BLaER1 (cell line): ENCODE measurements at regions not wholly inside any gene's neighbourhood (a gene's known extent, or its start where the extent isn't known, plus 50 kb on each side); places are given as distances from the start of the nearest gene placed in this dataset.

ENCODE experiments used
- H3K27ac ChIP-seq: shearing (Covaris generic); formaldehyde crosslinking; 2 replicates; pipeline ENCODE4 v1.8.1; 2022
- H3K27me3 ChIP-seq: shearing (Covaris generic); formaldehyde crosslinking; 2 replicates; pipeline ENCODE4 v1.8.1; 2022
- H3K36me3 ChIP-seq: shearing (Covaris generic); formaldehyde crosslinking; 2 replicates; pipeline ENCODE4 v1.8.1; 2022
- H3K4me1 ChIP-seq: shearing (Covaris generic); formaldehyde crosslinking; 2 replicates; pipeline ENCODE4 v1.8.1; 2022
- H3K4me2 ChIP-seq: shearing (Covaris generic); formaldehyde crosslinking; 2 replicates; pipeline ENCODE4 v1.8.1; 2022
- H3K4me3 ChIP-seq: shearing (Covaris generic); formaldehyde crosslinking; 2 replicates; pipeline ENCODE4 v1.8.1; 2022
- H3K9ac ChIP-seq: shearing (Covaris generic); formaldehyde crosslinking; 2 replicates; pipeline ENCODE4 v1.8.1; 2022
- H3K9me3 ChIP-seq: shearing (Covaris generic); formaldehyde crosslinking; 2 replicates; pipeline ENCODE4 v1.8.1; 2022
- H4K20me1 ChIP-seq: shearing (Covaris generic); formaldehyde crosslinking; 2 replicates; pipeline ENCODE4 v1.8.1; 2022
- Cebpa-rat ChIP-seq: shearing (Covaris generic); IDR thresholded peaks from 2 replicates; pipeline ENCODE4 v1.8.1; 2022

DNA sequence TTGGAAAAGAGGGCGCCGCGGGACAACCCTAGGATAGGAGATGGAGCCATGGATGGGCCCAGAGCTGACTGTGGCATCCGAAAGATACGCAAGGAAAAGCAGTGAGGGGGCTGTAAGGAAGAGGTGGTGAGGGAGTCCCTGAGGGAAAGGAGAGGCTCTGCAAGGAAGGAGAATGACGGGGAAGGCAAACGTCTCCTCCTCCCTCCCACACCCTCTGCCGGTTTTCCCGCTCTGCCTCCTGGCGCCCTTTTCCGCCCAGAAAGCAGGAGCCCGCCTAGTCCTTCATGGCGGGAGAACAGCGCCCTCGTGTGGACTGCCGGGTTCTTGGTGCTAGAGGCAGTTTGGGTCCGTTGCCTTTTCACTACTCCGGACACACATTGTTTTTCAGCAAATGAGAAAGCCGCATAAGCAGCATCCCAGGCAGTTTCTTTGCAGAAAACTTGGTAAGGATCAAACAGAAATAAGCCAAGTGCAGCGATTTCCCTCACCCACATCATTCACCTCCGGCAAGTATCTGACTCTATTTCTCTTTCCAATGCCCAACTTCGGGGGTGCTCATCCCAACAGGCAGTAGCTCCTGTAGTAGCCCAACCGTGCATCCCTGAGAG is 200.4 kb downstream of the INO80D start:
- Histone ChIP-seq H4K20me1 (no peaks in the 10 kb centered on the region), H3K27ac (no peak overlapping the region), H3K36me3 (no peaks in the 10 kb centered on the region), H3K4me2 (peak overlapping the region; percentile 19; the same call in 1 of the 2 replicates), H3K27me3 (no peaks in the 10 kb centered on the region), H3K9me3 (no peaks in the 10 kb centered on the region), H3K4me3 (no peak overlapping the region), H3K4me1 (no peaks in the 10 kb centered on the region), H3K9ac (no peak overlapping the region)
- TF ChIP-seq Cebpa-rat: no peak

DNA sequence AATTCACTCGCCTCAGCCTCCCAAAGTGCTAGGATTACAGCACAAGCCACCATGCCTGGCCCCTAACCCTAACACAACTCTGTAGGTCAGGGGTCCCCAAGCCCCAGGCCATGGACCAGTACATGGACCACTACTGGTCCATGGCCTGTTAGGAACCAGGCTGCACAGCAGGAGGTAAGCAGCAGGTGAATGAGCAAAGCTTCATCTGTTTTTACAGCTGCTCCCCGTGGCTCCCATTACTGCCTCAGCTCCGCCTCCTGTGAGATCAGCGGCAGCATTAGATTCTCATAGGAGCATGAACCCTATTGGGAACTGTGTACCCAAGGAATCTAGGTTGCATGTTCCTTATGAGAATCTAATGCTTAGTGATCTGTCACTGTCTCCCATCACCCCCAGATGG is 201.7 kb downstream of the NRP2 start:
- Histone ChIP-seq H3K4me1 (no peaks in the 10 kb centered on the region), H4K20me1 (no peaks in the 10 kb centered on the region), H3K4me2 (no peak overlapping the region), H3K4me3 (no peak overlapping the region), H3K27ac (no peak overlapping the region), H3K36me3 (no peaks in the 10 kb centered on the region), H3K9ac (no peak overlapping the region), H3K9me3 (no peaks in the 10 kb centered on the region), H3K27me3 (no peaks in the 10 kb centered on the region)
- no peak for TF ChIP-seq Cebpa-rat

- no peaks in the 10 kb centered on the region for H3K36me3 ChIP-seq
- no peaks in the 10 kb centered on the region for H3K27me3 ChIP-seq
- H3K4me2 ChIP-seq: no peak overlapping the region
- no peaks in the 10 kb centered on the region for H3K4me1 ChIP-seq
- H3K9ac ChIP-seq: no peak overlapping the region
- no peak overlapping the region for H3K27ac ChIP-seq
- no peak for TF ChIP-seq Cebpa-rat
- no peak overlapping the region for H3K4me3 ChIP-seq
- H4K20me1 ChIP-seq: no peaks in the 10 kb centered on the region
- H3K9me3 ChIP-seq: no peaks in the 10 kb centered on the region
These were observed 200.6 kb downstream of the NRP2 start for GRCh38 chr2:205882806-205883425.

- no peaks in the 10 kb centered on the region for H3K4me1 ChIP-seq
- no peaks in the 10 kb centered on the region for H3K9me3 ChIP-seq
- H3K27me3 ChIP-seq: no peaks in the 10 kb centered on the region
- H4K20me1 ChIP-seq: no peaks in the 10 kb centered on the region
- no peak for TF ChIP-seq Cebpa-rat
- no peak overlapping the region for H3K27ac ChIP-seq
- H3K4me3 ChIP-seq: no peak overlapping the region
- no peaks in the 10 kb centered on the region for H3K36me3 ChIP-seq
- H3K4me2 ChIP-seq: no peak overlapping the region
- H3K9ac ChIP-seq: no peak overlapping the region
These were observed 197.7 kb downstream of the NRP2 start for GRCh38 chr2:205880048-205880447.

- no peak overlapping the region for H3K4me3 ChIP-seq
- TF ChIP-seq Cebpa-rat: no peak
- peaks cover 6% of the 10 kb centered on the region; the same call in 1 of the 2 replicates for H3K9me3 ChIP-seq
- H3K36me3 ChIP-seq: no peaks in the 10 kb centered on the region
- H3K27me3 ChIP-seq: no peaks in the 10 kb centered on the region
- H3K4me1 ChIP-seq: no peaks in the 10 kb centered on the region
- H3K4me2 ChIP-seq: no peak overlapping the region
- no peak overlapping the region for H3K9ac ChIP-seq
- H3K27ac ChIP-seq: no peak overlapping the region
- H4K20me1 ChIP-seq: no peaks in the 10 kb centered on the region
These were observed 196.9 kb downstream of the NRP2 start for GRCh38 chr2:205878999-205879762.

DNA sequence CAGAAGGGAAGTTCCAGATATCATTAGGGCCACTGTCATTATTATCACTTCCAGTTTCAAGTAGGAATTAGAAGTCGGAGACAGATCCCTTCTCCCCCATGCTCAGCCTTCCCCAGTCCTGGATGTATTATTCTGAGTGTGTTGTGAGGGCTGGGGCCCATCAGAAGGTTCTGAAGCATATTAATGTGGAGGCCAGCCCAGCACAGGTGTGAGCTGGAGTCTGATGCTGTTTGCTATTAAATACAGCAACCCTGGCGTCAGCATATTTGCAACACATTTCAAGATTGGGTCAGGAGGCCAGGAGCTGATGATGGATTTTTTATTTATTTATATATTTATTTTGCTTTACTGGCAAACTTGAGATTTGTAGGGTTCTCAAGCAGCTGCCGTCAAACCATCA is 195.2 kb downstream of the NRP2 start:
- no peak overlapping the region for H3K4me3 ChIP-seq
- H3K27ac ChIP-seq: no peak overlapping the region
- H3K4me2 ChIP-seq: no peak overlapping the region
- peaks cover 12% of the 10 kb centered on the region for H3K9me3 ChIP-seq
- no peak overlapping the region for H3K9ac ChIP-seq
- no peak for TF ChIP-seq Cebpa-rat
- no peaks in the 10 kb centered on the region for H3K27me3 ChIP-seq
- no peaks in the 10 kb centered on the region for H4K20me1 ChIP-seq
- no peaks in the 10 kb centered on the region for H3K36me3 ChIP-seq
- H3K4me1 ChIP-seq: no peaks in the 10 kb centered on the region

- H4K20me1 ChIP-seq: no peaks in the 10 kb centered on the region
- H3K4me2 ChIP-seq: no peak overlapping the region
These were observed 193.8 kb downstream of the NRP2 start for GRCh38 chr2:205876127-205876526.

GRCh38 chr2:205872716-205873115 is 190.4 kb downstream of the NRP2 start:
- Histone ChIP-seq H3K27me3 (no peaks in the 10 kb centered on the region), H3K27ac (no peak overlapping the region), H3K4me3 (no peak overlapping the region), H3K36me3 (no peaks in the 10 kb centered on the region), H3K9ac (no peak overlapping the region), H3K4me1 (peaks cover 15% of the 10 kb centered on the region), H4K20me1 (no peaks in the 10 kb centered on the region), H3K4me2 (no peak overlapping the region), H3K9me3 (peaks cover 12% of the 10 kb centered on the region)
- no peak for TF ChIP-seq Cebpa-rat

More at GRCh38 chr2:205876127-205876526, 193.8 kb downstream of the NRP2 start:
- Histone ChIP-seq H3K4me3 (no peak overlapping the region), H3K4me1 (no peaks in the 10 kb centered on the region), H3K9ac (no peak overlapping the region), H3K27ac (no peak overlapping the region), H3K36me3 (no peaks in the 10 kb centered on the region), H3K27me3 (no peaks in the 10 kb centered on the region), H3K9me3 (peaks cover 12% of the 10 kb centered on the region)
- TF ChIP-seq Cebpa-rat: no peak

- Histone ChIP-seq H3K9ac (no peak overlapping the region), H3K9me3 (peaks cover 8% of the 10 kb centered on the region), H3K4me3 (no peak overlapping the region), H3K36me3 (no peaks in the 10 kb centered on the region), H3K4me1 (peaks cover 20% of the 10 kb centered on the region), H3K27me3 (no peaks in the 10 kb centered on the region), H3K4me2 (peak overlapping the region; percentile 57), H4K20me1 (no peaks in the 10 kb centered on the region), H3K27ac (no peak overlapping the region)
- no peak for TF ChIP-seq Cebpa-rat
These were observed 187.1 kb downstream of the NRP2 start for GRCh38 chr2:205869439-205869838.

DNA sequence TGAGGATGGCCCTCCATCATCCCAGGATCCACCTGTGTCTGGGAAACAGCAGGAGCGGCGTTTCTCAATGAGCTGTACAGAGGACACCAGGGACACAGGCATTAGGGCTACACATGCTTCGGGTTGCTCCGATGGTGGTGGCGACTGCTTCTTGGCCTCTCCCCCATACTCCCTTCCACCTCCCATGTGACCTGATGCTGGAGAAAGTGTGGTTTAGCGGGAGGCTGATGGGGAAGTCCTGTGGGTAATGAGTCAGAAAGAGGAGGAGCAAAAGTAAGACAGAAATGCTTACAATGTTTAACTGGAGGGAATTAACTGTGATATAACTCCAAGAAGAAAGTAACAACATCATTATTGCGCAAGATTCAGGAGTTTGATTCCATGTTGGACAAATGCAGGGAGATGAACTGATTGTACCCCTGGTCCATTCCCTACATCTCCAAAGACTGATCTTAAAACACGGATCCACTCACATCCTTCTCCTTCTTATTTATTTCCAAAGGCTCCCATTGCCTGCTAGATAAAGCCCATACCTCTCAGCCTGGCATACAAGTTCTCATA is 186.6 kb downstream of the NRP2 start:
- Histone ChIP-seq H3K36me3 (no peaks in the 10 kb centered on the region), H3K4me3 (no peak overlapping the region), H3K9me3 (peaks cover 2% of the 10 kb centered on the region), H3K4me1 (peaks cover 20% of the 10 kb centered on the region), H3K9ac (no peak overlapping the region), H3K27ac (no peak overlapping the region), H3K27me3 (no peaks in the 10 kb centered on the region), H3K4me2 (peak overlapping the region; percentile 57), H4K20me1 (no peaks in the 10 kb centered on the region)
- peak; percentile 92 for TF ChIP-seq Cebpa-rat
